MM.1S (cell line): ENCODE measurements at regions not wholly inside any gene's neighbourhood (a gene's known extent, or its start where the extent isn't known, plus 50 kb on each side); places are given as distances from the start of the nearest gene placed in this dataset.

Experiments
- DNase-seq: peaks from one replicate; pipeline ENCODE4 v3.0.0-alpha.2; 2015
- H2AFZ ChIP-seq: fragments of 300-600 bp; sonication (generic); 2 replicates; pipeline ENCODE4 v1.6.0; 2016; ENCODE audit warnings: antibody characterized with exemption, low read length
- H3F3A ChIP-seq: fragments of 300-600 bp; sonication (generic); 2 replicates; pipeline ENCODE4 v1.6.1; 2016; ENCODE audit warnings: mild to moderate bottlenecking, antibody characterized with exemption, low read length, moderate library complexity, mixed read lengths; ENCODE audit not compliant: insufficient read depth
- H3K27ac ChIP-seq: fragments of 300-600 bp; sonication (generic); 2 replicates; pipeline ENCODE4 v1.5.1; 2016; ENCODE audit warnings: mild to moderate bottlenecking, low read length
- H3K27me3 ChIP-seq: fragments of 300-600 bp; sonication (generic); replicated peaks from 2 replicates; pipeline ENCODE4 v1.6.0; 2016; ENCODE audit warnings: low read length; ENCODE audit not compliant: insufficient read depth
- H3K36me3 ChIP-seq: fragments of 300-600 bp; sonication (generic); replicated peaks from 2 replicates; pipeline ENCODE4 v1.6.1; 2016; ENCODE audit warnings: mild to moderate bottlenecking, low read length, mixed read lengths; ENCODE audit not compliant: insufficient read depth
- H3K4me1 ChIP-seq: fragments of 300-600 bp; sonication (generic); 2 replicates; pipeline ENCODE4 v1.6.1; 2016; ENCODE audit warnings: low read length, mixed read lengths
- H3K4me2 ChIP-seq: fragments of 300-600 bp; sonication (generic); 2 replicates; pipeline ENCODE4 v1.6.0; 2016; ENCODE audit warnings: low read depth, low read length
- H3K4me3 ChIP-seq: fragments of 300-600 bp; sonication (generic); 2 replicates; pipeline ENCODE4 v1.5.1; 2016; ENCODE audit warnings: low read length, mixed read lengths
- H3K79me2 ChIP-seq: fragments of 300-600 bp; sonication (generic); 2 replicates; pipeline ENCODE4 v1.6.1; 2016; ENCODE audit warnings: mixed run types, low read length, mixed read lengths
- H3K9ac ChIP-seq: fragments of 300-600 bp; sonication (generic); 2 replicates; pipeline ENCODE4 v1.6.1; 2016; ENCODE audit warnings: low read length, mixed read lengths
- H3K9me2 ChIP-seq: fragments of 300-600 bp; sonication (generic); replicated peaks from 2 replicates; pipeline ENCODE4 v1.6.1; 2016; ENCODE audit warnings: mild to moderate bottlenecking, low read length, mixed read lengths; ENCODE audit not compliant: insufficient read depth
- H3K9me3 ChIP-seq: fragments of 300-600 bp; sonication (generic); replicated peaks from 2 replicates; pipeline ENCODE4 v1.6.1; 2016; ENCODE audit warnings: mild to moderate bottlenecking, low read length, mixed read lengths; ENCODE audit not compliant: insufficient read depth
- H4K20me1 ChIP-seq: fragments of 300-600 bp; sonication (generic); 2 replicates; pipeline ENCODE4 v1.6.1; 2016; ENCODE audit warnings: mild to moderate bottlenecking, low read length, moderate library complexity, mixed read lengths; ENCODE audit not compliant: insufficient read depth
- EZH2 ChIP-seq: fragments of 300-600 bp; sonication (generic); optimal IDR thresholded peaks from 2 replicates; pipeline ENCODE3; 2017; ENCODE audit warnings: low read depth, mild to moderate bottlenecking, antibody characterized with exemption, low read length, mixed read lengths
- EZH2phosphoT487 ChIP-seq: fragments of 300-600 bp; sonication (generic); IDR thresholded peaks from 2 replicates; pipeline ENCODE4 v1.6.1; 2018; ENCODE audit warnings: antibody characterized with exemption, low read length
- TF ChIP-seq, protein P1 (sequence below): fragments of 300-600 bp; sonication (generic); IDR thresholded peaks from 2 replicates; pipeline ENCODE4 v1.5.1; 2016; ENCODE audit warnings: antibody characterized with exemption, low read length, mixed read lengths

DNA sequence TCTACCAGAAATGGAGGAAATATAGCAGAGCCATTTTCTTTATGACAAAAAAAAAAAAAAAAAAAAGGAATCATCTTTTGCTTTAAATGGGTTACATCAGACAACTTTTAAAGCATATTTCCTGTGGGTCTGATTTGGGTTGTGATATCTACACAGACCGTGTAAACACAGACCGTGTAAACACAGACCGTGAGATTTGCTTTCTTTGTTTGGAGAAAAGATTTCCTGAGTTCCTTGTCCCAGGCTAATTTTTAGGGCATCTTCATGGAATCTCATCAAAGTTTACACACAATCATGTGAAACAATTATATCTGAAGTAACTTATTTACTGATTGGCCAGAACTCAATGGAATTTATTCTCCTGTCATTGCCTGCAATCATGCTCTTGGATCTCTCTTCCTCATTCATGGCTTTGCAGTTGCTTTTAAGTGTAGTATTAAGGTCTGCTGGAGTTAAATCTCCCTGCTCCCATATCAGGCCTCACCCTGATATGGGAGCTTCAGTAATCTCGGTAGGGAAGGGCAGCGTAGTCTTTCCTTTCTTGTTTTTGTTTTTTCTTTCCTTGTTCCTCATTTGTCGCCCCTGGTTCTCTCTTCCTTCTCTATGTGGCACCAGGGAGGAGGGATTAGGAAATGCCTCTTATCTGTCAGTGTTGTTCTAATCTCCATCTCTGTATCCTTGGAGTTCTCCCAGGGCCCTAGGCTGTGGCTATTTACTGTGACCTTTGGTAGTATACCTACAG is 248.6 kb upstream of the JADE1 start:
- peaks cover 18% of the 10 kb centered on the region for H3K4me1 ChIP-seq
- H3K27me3 ChIP-seq: no peaks in the 10 kb centered on the region
- H3K9me2 ChIP-seq: no peaks in the 10 kb centered on the region
- no peak overlapping the region for H3K4me3 ChIP-seq
- DNase-seq: no peak
- H3F3A ChIP-seq: 0 out of 2 replicates have a peak, but pooled peaks cover 11% of the 10 kb centered on the region
- no peak overlapping the region for H3K9ac ChIP-seq
- H3K36me3 ChIP-seq: no peaks in the 10 kb centered on the region
- H3K27ac ChIP-seq: no peak overlapping the region
- no peaks in the 10 kb centered on the region for H4K20me1 ChIP-seq
- no peak overlapping the region for H3K4me2 ChIP-seq
- TF ChIP-seq EZH2: no peak
- no peak for TF ChIP-seq EZH2phosphoT487
- H3K9me3 ChIP-seq: no peaks in the 10 kb centered on the region
- H3K79me2 ChIP-seq: no peaks in the 10 kb centered on the region
- H2AFZ ChIP-seq: no peak overlapping the region

DNA sequence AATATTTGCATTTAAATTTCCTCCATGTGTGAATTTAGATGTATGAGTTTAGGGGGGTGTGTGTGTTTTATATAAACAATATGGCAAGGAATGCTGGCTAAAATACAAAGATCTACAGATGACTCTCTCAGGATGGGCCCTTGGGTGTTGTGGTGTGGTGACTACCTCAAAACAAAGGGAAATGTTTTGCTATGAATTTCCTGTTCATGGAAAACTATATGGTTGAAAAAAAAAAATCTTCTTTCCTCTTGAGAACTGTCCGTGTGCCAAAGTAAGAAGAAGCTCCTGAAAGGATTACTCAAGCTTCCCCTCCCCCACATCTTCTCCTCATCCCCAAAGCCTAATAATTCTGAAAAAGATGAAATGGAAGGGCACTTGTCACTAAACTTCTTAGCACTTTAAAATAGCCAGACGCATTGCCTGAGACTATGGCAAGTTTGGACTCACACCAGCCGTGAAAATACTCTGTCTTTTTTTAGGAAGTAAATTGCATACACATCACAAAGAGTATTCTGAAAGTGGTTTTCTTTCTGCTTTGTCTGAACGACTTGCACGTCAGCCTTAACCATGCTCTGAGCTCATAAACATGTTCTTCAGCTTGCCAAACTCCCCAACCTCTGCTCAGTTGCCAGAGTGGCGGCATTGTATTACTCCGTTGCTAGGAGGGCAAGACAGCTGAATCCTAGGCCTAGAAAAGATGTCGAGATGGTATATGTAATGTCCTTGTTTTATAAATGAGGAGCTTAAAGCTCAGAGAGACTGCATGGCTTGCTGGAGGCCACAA is 250.4 kb upstream of the JADE1 start:
- H2AFZ ChIP-seq: peak overlapping the region; percentile 85

DNA sequence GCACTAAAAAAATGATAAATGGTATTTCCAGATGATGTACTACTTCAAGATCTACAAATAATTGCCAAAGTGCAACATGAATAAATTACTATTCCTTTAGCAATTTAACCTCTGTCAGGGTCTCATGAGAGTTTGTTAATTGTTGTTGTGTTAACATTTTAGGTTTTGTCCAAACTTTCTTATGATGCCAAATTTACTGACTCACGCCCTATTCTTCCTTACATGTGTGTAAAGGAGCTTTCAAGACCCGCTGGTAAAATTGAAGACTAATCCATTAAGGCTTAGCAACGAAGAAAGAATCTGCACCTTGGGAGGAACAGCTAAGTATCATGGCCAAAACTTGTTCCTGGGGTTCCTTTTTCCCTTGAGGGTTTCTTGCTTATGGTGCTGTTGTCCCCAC is 252.7 kb upstream of the JADE1 start:
- no peaks in the 10 kb centered on the region for H3K27me3 ChIP-seq
- TF ChIP-seq, protein P1, sequence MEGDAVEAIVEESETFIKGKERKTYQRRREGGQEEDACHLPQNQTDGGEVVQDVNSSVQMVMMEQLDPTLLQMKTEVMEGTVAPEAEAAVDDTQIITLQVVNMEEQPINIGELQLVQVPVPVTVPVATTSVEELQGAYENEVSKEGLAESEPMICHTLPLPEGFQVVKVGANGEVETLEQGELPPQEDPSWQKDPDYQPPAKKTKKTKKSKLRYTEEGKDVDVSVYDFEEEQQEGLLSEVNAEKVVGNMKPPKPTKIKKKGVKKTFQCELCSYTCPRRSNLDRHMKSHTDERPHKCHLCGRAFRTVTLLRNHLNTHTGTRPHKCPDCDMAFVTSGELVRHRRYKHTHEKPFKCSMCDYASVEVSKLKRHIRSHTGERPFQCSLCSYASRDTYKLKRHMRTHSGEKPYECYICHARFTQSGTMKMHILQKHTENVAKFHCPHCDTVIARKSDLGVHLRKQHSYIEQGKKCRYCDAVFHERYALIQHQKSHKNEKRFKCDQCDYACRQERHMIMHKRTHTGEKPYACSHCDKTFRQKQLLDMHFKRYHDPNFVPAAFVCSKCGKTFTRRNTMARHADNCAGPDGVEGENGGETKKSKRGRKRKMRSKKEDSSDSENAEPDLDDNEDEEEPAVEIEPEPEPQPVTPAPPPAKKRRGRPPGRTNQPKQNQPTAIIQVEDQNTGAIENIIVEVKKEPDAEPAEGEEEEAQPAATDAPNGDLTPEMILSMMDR: no peak
- no peak for TF ChIP-seq EZH2phosphoT487
- no peak for TF ChIP-seq EZH2
- H3K79me2 ChIP-seq: no peaks in the 10 kb centered on the region
- no peak overlapping the region for H3K27ac ChIP-seq
- no peak overlapping the region for H3K9ac ChIP-seq
- H3K9me3 ChIP-seq: no peaks in the 10 kb centered on the region
- no peak for DNase-seq
- H3K36me3 ChIP-seq: no peaks in the 10 kb centered on the region
- no peaks in the 10 kb centered on the region for H4K20me1 ChIP-seq
- no peaks in the 10 kb centered on the region for H3K9me2 ChIP-seq
- peaks cover 31% of the 10 kb centered on the region for H3K4me1 ChIP-seq
- H3F3A ChIP-seq: peaks cover 27% of the 10 kb centered on the region
- H3K4me2 ChIP-seq: no peak overlapping the region
- H2AFZ ChIP-seq: no peak overlapping the region
- H3K4me3 ChIP-seq: no peak overlapping the region

More for the DNA sequence above, 250.4 kb upstream of the JADE1 start:
- no peaks in the 10 kb centered on the region for H3K27me3 ChIP-seq
- H3F3A ChIP-seq: 0 out of 2 replicates have a peak, but pooled peaks cover 13% of the 10 kb centered on the region
- no peaks in the 10 kb centered on the region for H3K9me2 ChIP-seq
- peaks cover 23% of the 10 kb centered on the region for H3K4me1 ChIP-seq
- H3K9me3 ChIP-seq: no peaks in the 10 kb centered on the region
- peak; percentile 64 for DNase-seq
- 0 out of 2 replicates have a peak overlapping the region, but pooled peaks have one; percentile 3 for H3K4me3 ChIP-seq
- peak overlapping the region; percentile 49 for H3K4me2 ChIP-seq
- H3K79me2 ChIP-seq: no peaks in the 10 kb centered on the region
- no peaks in the 10 kb centered on the region for H4K20me1 ChIP-seq
- peak overlapping the region; percentile 40 for H3K9ac ChIP-seq
- no peak for TF ChIP-seq EZH2phosphoT487
- TF ChIP-seq, protein P1: no peak
- TF ChIP-seq EZH2: no peak
- no peaks in the 10 kb centered on the region for H3K36me3 ChIP-seq
- peak overlapping the region; percentile 80 for H3K27ac ChIP-seq
